GM18861 (cell line): ENCODE measurements at regions not wholly inside any gene's neighbourhood (a gene's known extent, or its start where the extent isn't known, plus 50 kb on each side); places are given as distances from the start of the nearest gene placed in this dataset.

Experiments used
- ATAC-seq: cut with Tn5 transposase; IDR thresholded peaks from one replicate; pipeline ENCODE4 v1.9.1; 2021; ENCODE audit not compliant: unreplicated experiment

GRCh38 chr13:80284290-80284689 lies 56.6 kb downstream of the SPRY2 start:
- no peak for ATAC-seq

DNA sequence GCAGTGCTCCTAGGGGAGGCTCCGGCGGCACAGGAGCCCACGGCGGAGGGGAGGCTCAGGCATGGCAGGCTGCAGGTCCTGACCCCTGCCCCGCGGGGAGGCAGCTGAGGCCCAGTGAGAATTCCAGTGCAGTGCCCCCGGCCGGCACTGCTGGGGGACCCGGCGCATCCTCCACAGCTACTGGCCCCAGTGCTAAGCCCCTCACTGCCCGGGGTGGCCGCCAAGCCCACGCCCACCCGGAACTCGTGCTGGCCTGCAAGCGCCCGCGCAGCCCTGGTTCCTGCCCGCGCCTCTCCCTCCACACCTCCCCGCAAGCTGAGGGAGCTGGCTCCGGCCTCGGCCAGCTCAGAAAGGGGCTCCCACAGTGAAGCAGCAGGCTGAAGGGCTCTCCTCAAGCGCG lies 62.2 kb downstream of the SPRY2 start:
- ATAC-seq, result no peak

- no peak for ATAC-seq
These were observed 64.3 kb downstream of the SPRY2 start for GRCh38 chr13:80276371-80277289.

GRCh38 chr13:80274643-80275042 lies 66.3 kb downstream of the SPRY2 start:
- ATAC-seq, result no peak

DNA sequence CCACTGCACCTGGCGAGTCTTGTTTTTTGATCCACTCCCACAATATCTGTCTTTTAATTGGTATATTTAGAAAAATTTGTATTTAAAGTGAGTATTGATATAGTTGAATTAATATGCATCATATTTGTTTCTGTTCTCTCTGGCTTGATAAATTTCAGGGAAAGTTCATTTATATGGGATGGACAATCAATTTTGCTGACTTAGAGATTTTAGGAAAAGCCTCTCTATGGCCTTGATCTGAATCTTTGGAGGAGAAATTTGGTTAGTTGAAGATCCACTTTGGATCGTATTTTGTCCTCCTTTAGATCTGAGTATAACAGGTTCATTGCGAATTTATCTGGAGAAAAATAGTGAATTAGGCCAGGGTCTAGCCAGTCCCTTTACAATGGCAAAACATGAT lies 67.2 kb downstream of the SPRY2 start:
- ATAC-seq, result no peak

GRCh38 chr13:80265348-80265747 lies 75.6 kb downstream of the SPRY2 start:
- ATAC-seq, result no peak

GRCh38 chr13:80263745-80264513 lies 77.0 kb downstream of the SPRY2 start:
- no peak for ATAC-seq

DNA sequence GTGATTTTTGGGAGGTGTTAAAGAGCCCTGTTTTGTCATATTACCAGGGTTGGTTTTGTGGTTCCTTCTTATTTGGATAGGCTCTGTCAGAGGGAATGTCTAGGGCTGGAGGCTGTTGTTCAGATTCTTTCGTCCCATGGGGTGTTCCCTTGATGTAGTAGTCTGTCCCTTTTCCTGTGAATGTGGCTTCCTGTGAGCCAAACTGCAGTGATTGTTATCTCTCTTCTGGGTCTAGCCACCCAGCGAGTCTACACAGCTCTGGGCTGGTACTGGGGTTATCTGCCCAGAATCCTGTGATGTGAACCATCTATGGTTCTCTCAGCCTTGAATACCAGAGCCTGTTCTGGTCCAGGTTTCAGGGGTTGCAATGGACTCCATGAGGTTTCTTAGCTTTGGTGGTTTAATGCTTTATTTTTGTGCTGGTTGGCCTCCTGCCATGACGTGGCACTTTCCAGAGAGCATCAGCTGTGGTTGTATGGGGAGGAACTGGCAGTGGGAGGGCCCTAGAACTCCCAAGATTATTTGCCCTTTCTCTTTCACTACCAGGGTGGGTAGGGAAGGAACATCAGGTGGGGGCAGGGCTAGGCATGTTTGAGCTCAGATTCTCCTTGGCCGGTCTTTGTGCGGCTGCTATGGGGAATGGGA lies 78.8 kb downstream of the SPRY2 start:
- no peak for ATAC-seq

DNA sequence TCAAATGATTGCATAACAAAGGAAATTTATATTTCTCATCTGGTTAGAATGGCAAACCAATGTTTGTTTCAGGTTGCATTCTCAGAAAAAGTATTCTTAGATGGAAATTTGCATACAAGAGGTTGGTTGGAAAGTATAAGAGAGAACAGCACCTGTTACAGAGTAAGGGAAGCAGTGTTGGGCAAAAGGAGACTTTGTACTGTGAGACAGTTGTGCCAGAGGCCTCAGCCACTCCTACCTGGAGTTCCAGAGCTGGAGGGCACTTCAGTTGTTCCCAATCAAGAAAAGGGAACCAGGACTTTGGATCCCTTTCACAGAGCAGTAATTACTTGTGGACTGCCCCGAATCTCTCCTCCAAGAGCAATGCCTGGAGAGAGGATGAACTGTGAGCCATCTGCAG lies 81.8 kb downstream of the SPRY2 start:
- ATAC-seq, result peak; percentile 71

DNA sequence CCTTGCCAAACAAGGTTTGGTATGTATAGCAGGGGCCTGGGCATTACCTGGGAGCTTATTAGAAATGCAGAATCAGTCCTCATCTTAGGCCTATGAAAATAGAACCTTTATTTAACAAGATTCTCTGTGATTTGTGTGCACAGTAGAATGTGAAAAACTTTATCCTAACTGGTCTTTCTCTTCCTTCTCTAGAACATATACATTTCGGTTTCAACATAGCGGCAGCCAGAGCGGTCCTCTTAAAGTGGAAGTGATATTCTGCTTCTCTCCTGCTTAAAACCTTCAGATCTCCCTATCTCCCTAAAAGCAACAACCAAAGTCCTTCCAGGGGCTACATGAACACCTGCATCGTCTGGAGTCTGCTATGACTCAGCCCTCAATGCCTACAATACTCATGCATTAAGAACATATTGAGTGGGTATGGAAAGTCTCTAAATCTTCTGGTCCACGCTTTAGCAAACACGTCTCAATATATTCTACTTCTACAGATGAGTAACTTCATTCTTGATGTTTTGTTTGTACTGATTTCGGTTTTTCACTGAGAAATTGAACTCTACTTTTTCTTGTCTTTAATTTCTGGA lies 84.5 kb downstream of the SPRY2 start:
- ATAC-seq, result peak; percentile 59

- ATAC-seq, result no peak
These were observed 85.0 kb downstream of the SPRY2 start for GRCh38 chr13:80255946-80256345.

GRCh38 chr13:80251403-80251802 lies 89.5 kb downstream of the SPRY2 start:
- ATAC-seq, result no peak

DNA sequence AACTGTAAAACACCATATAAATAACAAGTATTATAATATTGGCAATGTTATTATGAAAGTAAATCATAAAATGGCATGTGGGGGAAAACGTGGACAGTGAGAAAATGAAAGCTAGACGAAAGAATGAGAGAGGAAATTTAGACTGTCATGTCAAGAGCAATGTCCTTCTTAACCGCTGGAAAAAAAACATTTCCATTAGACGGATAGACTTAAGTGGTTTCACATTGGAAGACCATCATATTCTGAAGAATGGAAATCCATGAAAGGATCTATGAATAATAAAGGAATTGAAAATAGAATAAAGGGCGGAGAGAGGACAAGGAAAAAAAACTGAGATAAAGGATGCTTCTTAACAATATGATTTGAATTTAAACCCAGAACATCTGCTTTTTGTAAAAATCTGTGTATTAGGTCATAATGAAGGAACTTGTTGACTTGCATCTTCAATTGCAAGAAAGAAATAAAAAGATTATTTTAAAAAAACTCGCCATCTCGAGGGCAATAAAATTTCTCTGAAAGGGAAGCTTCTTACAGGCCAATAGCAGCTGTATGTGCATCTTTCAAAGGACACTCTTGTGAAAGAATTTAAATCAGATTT lies 90.6 kb downstream of the SPRY2 start:
- no peak for ATAC-seq

DNA sequence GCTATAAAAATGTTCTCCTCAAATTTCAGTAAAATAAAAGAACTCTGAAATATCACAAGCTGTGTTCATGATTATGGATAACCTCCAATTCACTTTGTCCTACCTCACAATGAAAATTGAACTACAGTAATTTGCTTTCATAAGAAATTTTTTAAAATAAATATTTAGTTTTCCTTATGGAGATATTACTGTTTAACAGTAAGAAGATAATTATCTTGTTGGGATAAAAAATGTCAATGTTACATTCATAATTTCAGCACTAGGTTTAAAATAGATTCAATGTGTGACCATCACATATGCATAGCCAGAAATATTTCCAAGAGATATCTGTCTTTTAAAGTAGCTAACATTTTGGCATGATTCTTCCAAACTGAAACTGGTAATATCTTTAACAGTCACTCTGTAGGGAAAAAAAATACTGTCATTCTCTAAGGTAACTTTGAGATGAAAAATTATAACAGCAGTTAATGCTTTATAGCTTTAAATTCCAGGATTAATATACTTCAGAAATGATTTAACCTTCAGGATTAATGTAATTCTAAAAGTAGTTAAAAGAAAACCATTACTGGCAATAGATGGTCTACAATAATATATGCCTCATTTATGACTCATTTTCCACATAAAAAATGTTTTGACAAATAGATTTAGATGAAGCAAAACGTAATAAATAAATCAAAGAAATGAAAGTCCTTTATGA lies 91.3 kb downstream of the SPRY2 start:
- ATAC-seq, result no peak

- no peak for ATAC-seq
These were observed 95.7 kb downstream of the SPRY2 start for GRCh38 chr13:80245162-80245733.

DNA sequence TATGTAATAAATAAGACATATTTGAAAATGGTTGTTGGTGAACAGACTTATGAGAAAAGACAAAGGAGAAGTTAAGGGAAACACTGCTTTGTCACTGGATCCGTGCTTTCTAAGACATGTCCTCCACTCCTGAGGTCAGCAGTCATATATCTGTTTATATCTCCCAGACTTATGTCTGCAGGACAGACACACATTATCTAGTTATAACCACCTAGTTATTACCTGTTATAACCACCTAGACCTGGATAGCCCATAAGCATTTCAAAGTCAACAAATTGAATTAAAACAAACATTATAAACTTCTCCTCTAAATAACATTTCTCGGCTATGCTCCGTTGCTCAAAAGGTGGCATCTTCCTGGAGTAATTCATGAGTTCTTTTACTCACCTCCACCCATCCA lies 96.4 kb downstream of the SPRY2 start:
- no peak for ATAC-seq

- no peak for ATAC-seq
These were observed 98.0 kb downstream of the SPRY2 start for GRCh38 chr13:80242728-80243427.

DNA sequence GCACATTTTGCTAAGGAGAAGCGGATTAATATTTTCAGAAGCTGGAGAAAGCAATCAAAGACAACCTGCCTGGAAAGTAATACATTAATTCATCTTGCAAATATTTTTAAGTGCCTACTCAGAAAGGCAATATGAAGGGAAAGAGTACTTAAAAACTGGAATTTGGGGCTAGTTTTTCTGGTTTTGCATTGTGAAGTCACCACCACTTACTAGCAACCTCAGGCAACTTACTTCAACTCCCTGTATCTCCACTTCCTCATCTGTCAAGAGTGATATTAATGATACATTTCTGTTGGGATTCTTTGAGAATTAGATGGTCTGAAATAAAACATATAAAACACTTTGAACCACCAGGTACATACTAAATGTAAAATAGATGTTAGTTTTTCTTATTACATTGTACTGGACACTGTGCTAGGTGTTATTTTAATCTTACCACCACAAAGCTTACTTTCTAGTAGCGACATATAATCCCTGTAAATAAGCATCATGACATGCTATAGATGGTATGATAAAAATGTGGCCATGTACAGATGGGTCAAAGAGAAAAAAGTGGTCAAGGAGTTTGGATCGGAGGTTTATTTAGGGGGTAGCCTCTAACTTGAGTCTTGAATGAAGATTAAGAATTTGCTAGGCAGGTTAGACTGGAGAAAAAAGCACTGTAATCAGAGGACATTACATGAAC lies 101.2 kb downstream of the SPRY2 start:
- no peak for ATAC-seq

DNA sequence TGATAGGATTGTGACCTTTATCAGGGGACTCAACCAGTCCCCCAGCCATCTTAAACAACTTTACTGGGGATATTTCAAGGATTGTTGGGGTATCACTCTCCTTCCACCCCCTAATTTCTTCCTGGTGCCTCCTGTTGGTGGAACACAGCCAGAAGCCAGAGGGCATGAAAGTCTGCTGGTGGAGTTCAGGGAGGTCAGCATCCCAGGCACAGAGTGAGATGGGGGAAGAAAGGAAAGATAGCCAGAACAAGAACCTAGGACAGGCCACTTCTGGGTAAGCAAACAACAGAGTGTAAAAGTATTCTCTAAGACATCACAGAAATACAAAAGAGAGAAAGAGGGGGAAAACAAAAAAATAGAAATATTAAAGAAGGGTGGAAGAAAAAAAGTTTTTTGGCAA lies 101.8 kb downstream of the SPRY2 start:
- no peak for ATAC-seq
